PFSK-1 (cell line): ENCODE measurements at regions not wholly inside any gene's neighbourhood (a gene's known extent, or its start where the extent isn't known, plus 50 kb on each side); places are given as distances from the start of the nearest gene placed in this dataset.

Experiments
- FOXP2 ChIP-seq: optimal IDR thresholded peaks from 2 replicates; pipeline ENCODE3; 2011; ENCODE audit warnings: borderline replicate concordance, control low read depth, inconsistent platforms; ENCODE audit not compliant: insufficient read depth; ENCODE audit errors: extremely low read length, extremely low read depth
- POLR2AphosphoS5 ChIP-seq: IDR thresholded peaks from 2 replicates; pipeline ENCODE4 v1.6.1; 2012; ENCODE audit warnings: low read depth, mild to moderate bottlenecking, control low read depth, low read length, moderate library complexity
- SIN3A ChIP-seq: IDR thresholded peaks from 2 replicates; pipeline ENCODE4 v1.6.1; 2012; ENCODE audit warnings: mild to moderate bottlenecking, low read length, moderate library complexity, borderline replicate concordance; ENCODE audit not compliant: insufficient read depth
- TAF1 ChIP-seq: IDR thresholded peaks from 2 replicates; pipeline ENCODE4 v1.6.1; 2012; ENCODE audit warnings: low read length, control low read depth, borderline replicate concordance; ENCODE audit not compliant: insufficient read depth
- TF ChIP-seq, protein P1 (sequence below), 2 experiments: IDR thresholded peaks; 2 replicates each; pipeline versions ENCODE4 v1.6.1 to v1.8.0; 2011 to 2012; ENCODE audit warnings: low read depth in 2 of 2, low read length in 2 of 2, control low read depth in 1 of 2, inconsistent platforms in 1 of 2, mild to moderate bottlenecking in 1 of 2, moderate library complexity in 1 of 2; ENCODE audit not compliant: insufficient read depth in 1 of 2

DNA sequence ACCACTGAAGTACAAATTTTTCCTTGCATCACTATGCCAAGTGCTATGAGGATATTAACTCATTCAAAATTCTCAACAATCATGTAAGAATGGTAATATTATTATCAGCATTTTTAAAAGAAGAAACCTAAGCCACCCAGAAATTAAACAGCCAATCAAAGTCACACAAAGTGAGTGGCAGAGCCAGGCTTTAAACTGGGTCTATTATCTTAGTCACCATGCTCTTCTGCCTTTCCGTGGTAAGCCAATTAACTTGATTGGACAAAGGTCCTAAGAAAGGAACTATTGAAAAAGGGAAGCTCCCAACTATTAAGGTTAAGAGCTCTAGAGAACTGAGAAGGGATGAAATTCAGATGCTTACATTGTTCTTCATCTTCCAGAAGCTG is 111.5 kb downstream of the ASB9 start:
- no peak for TF ChIP-seq FOXP2

GRCh38 chrX:15157624-15158023 is 112.3 kb downstream of the ASB9 start:
- TF ChIP-seq POLR2AphosphoS5 = no peak
- TF ChIP-seq SIN3A = no peak

DNA sequence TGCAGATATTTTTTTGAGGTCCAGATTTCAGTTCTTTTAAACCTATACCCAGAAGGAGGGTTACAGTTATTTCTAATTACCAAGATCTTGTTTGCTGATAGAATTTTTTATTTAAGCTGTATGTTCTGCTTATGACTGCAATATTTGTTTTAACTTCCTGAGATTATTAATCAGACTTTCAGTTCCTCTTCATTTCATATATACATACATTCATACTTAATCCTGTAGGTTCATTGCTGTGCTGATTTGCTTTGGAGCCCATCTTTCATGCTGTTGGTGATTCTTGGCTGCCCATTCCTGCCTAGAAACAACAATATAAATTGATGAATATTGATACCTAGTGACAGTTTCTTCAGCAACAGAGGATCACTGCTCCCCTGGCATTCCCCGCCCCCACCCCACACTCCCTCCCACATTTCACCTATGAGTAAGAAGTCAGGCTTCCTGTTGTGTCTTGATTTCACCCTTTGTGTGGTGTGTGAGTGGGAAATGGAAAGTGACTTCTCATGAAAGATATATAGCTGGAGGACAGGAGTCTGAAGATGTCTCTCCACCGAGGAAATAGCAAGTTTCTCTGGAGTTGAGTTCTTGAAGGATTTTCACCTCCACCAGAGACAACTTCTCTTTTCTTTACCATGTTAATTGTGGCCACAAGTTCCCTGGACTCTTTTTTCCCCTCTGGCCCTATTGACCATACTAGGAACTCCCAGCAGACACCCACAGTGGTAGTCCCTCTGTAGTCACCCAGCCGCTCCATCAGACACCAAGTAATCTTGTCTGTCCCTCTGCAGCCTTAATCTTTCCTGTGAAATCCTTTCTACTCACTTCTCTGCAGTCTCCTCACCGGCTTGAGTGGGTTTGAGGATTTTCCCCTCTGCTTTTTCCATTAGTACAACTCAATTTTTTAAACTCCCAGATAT is 118.4 kb downstream of the ASB9 start:
- TF ChIP-seq, protein P1, sequence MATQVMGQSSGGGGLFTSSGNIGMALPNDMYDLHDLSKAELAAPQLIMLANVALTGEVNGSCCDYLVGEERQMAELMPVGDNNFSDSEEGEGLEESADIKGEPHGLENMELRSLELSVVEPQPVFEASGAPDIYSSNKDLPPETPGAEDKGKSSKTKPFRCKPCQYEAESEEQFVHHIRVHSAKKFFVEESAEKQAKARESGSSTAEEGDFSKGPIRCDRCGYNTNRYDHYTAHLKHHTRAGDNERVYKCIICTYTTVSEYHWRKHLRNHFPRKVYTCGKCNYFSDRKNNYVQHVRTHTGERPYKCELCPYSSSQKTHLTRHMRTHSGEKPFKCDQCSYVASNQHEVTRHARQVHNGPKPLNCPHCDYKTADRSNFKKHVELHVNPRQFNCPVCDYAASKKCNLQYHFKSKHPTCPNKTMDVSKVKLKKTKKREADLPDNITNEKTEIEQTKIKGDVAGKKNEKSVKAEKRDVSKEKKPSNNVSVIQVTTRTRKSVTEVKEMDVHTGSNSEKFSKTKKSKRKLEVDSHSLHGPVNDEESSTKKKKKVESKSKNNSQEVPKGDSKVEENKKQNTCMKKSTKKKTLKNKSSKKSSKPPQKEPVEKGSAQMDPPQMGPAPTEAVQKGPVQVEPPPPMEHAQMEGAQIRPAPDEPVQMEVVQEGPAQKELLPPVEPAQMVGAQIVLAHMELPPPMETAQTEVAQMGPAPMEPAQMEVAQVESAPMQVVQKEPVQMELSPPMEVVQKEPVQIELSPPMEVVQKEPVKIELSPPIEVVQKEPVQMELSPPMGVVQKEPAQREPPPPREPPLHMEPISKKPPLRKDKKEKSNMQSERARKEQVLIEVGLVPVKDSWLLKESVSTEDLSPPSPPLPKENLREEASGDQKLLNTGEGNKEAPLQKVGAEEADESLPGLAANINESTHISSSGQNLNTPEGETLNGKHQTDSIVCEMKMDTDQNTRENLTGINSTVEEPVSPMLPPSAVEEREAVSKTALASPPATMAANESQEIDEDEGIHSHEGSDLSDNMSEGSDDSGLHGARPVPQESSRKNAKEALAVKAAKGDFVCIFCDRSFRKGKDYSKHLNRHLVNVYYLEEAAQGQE (IDR thresholded peaks at IDR 0.05; ENCODE audit: insufficient read depth in 1 of 2, low read depth in 2 of 2, low read length in 2 of 2) = no peak
- no peak for TF ChIP-seq SIN3A
- TF ChIP-seq TAF1 = no peak

- TF ChIP-seq TAF1 = no peak
- no peak for TF ChIP-seq POLR2AphosphoS5
- TF ChIP-seq SIN3A = no peak
- TF ChIP-seq FOXP2 = no peak
- TF ChIP-seq, protein P1 (IDR thresholded peaks at IDR 0.05; ENCODE audit: insufficient read depth in 1 of 2, low read depth in 2 of 2, low read length in 2 of 2) = no peak
Measured at GRCh38 chrX:15150586-15150985, 119.3 kb downstream of the ASB9 start.

DNA sequence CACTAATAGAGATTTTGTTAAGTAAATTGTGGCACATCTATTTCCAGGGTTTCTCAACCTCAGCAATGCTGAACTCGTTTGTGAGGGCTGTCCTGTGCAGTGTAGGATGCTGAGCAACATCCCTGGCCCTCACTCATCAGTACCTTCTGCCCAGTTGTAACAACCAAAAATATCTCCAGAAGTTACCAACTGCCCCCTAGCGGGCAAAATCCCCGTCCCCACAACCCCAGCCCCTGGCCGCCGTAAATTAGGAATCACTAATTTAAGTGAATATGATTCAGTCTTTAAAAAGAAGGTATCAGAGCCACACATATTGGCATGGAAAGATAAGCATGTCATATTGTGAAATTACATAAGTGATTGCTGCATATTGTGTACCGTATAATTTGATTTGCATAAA is 123.4 kb downstream of the ASB9 start:
- TF ChIP-seq TAF1 (no peak), POLR2AphosphoS5 (no peak), FOXP2 (no peak), SIN3A (no peak)
- TF ChIP-seq, protein P1 (IDR thresholded peaks at IDR 0.05; ENCODE audit: insufficient read depth in 1 of 2, low read depth in 2 of 2, low read length in 2 of 2) = no peak

GRCh38 chrX:15143825-15144121 is 126.1 kb downstream of the ASB9 start:
- TF ChIP-seq SIN3A (no peak), FOXP2 (no peak), TAF1 (no peak), POLR2AphosphoS5 (no peak)
- TF ChIP-seq, protein P1 (IDR thresholded peaks at IDR 0.05; ENCODE audit: insufficient read depth in 1 of 2, low read depth in 2 of 2, low read length in 2 of 2) = no peak
